ENCODE measurements at regions not wholly inside any gene's neighbourhood (a gene's known extent, or its start where the extent isn't known, plus 50 kb on each side); places are given as distances from the start of the nearest gene placed in this dataset.

DNA sequence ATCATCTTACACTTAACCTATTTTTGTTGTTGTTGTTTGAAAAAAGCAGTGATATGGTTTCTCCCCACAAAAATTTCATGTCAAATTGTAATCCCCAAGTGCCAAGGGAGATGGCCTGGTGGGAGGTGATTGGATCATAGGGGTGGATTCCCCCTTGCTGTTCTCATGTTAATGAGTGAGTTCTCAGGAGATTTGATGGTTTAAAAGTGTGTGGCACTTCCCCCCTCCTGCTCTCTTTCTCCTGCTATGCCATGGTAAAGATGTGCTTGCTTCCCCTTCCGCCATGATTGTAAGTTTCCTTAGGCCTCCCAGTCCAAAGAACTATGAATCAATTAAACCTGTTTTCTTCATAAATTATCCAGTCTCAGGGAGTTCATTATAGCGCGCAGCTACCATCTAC, 1362.7 kb upstream of the FAM98A start:
- H3K27me3 ChIP-seq, result no peaks in the 10 kb centered on the region
- no peaks in the 10 kb centered on the region for H3K9me3 ChIP-seq (ENCODE audit: low read depth)
- no peak for DNase-seq (ENCODE audit: low read depth in 1 of 2, low spot score in 1 of 2)
- no peak overlapping the region for H3K27ac ChIP-seq
- no peaks in the 10 kb centered on the region for H3K4me1 ChIP-seq (ENCODE audit: low read depth)
- H3K36me3 ChIP-seq, result no peaks in the 10 kb centered on the region
- TF ChIP-seq CTCF (IDR thresholded peaks at IDR 0.05; ENCODE audit: low read depth, low read length), result no peak
- H3K4me3 ChIP-seq, result no peak overlapping the region

- H3K27me3 ChIP-seq, result no peaks in the 10 kb centered on the region
- H3K4me1 ChIP-seq (ENCODE audit: low read depth), result no peaks in the 10 kb centered on the region
- no peak for TF ChIP-seq CTCF (IDR thresholded peaks at IDR 0.05; ENCODE audit: low read depth, low read length)
Measured at GRCh38 chr2:34954758-34955157, 1355.7 kb upstream of the FAM98A start.

GRCh38 chr2:34950797-34951196, 1351.7 kb upstream of the FAM98A start:
- Histone ChIP-seq H3K4me3 (no peak overlapping the region), H3K36me3 (no peaks in the 10 kb centered on the region), H3K27ac (no peak overlapping the region), H3K27me3 (no peaks in the 10 kb centered on the region), H3K9me3 (ENCODE audit: low read depth) (no peaks in the 10 kb centered on the region), H3K4me1 (ENCODE audit: low read depth) (no peaks in the 10 kb centered on the region)
- TF ChIP-seq CTCF (IDR thresholded peaks at IDR 0.05; ENCODE audit: low read depth, low read length), result no peak
- no peak for DNase-seq (ENCODE audit: low read depth in 1 of 2, low spot score in 1 of 2)

More at GRCh38 chr2:34954758-34955157, 1355.7 kb upstream of the FAM98A start:
- no peak for DNase-seq (ENCODE audit: low read depth in 1 of 2, low spot score in 1 of 2)
- Histone ChIP-seq H3K36me3 (no peaks in the 10 kb centered on the region), H3K9me3 (ENCODE audit: low read depth) (no peaks in the 10 kb centered on the region), H3K4me3 (no peak overlapping the region), H3K27ac (no peak overlapping the region)

- Histone ChIP-seq H3K4me3 (no peak overlapping the region), H3K9me3 (ENCODE audit: low read depth) (no peaks in the 10 kb centered on the region), H3K27ac (no peak overlapping the region), H3K27me3 (no peaks in the 10 kb centered on the region), H3K36me3 (no peaks in the 10 kb centered on the region), H3K4me1 (ENCODE audit: low read depth) (no peaks in the 10 kb centered on the region)
- TF ChIP-seq CTCF (IDR thresholded peaks at IDR 0.05; ENCODE audit: low read depth, low read length), result no peak
- DNase-seq (ENCODE audit: low read depth in 1 of 2, low spot score in 1 of 2), result no peak
Measured at GRCh38 chr2:34949316-34949715, 1350.2 kb upstream of the FAM98A start.

DNA sequence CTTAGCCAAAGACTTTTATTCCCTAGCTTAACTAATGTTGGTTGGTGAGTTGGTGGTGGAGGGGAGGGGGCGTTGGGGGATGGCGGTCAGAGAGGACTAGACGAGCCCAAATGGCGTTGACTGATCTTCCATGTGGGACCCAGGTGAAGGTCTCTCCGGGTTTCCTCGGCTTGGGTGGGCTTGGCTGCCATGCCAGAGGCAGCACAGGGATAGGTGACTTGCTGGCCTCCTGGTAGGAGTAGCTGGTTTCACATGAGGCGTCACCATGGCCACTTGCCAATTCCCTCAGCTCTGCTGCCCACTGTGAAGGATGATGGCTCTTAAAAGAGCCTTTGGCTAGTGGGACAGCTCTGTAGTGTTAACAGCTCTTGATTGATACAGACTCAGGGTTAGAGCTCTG, 1337.0 kb upstream of the FAM98A start:
- H3K36me3 ChIP-seq, result no peaks in the 10 kb centered on the region
- H3K27me3 ChIP-seq, result peaks cover 2% of the 10 kb centered on the region
- H3K27ac ChIP-seq, result no peak overlapping the region
- no peak for DNase-seq (ENCODE audit: low read depth in 1 of 2, low spot score in 1 of 2)
- H3K9me3 ChIP-seq (ENCODE audit: low read depth), result no peaks in the 10 kb centered on the region
- TF ChIP-seq CTCF (IDR thresholded peaks at IDR 0.05; ENCODE audit: low read depth, low read length), result no peak
- H3K4me1 ChIP-seq (ENCODE audit: low read depth), result no peaks in the 10 kb centered on the region
- no peak overlapping the region for H3K4me3 ChIP-seq

GRCh38 chr2:34912084-34912483, 1313.0 kb upstream of the FAM98A start:
- no peak for TF ChIP-seq CTCF (IDR thresholded peaks at IDR 0.05; ENCODE audit: low read depth, low read length)
- no peak for DNase-seq (ENCODE audit: low read depth in 1 of 2, low spot score in 1 of 2)
- Histone ChIP-seq H3K27me3 (no peaks in the 10 kb centered on the region), H3K9me3 (ENCODE audit: low read depth) (no peaks in the 10 kb centered on the region), H3K4me3 (no peak overlapping the region), H3K36me3 (no peaks in the 10 kb centered on the region), H3K27ac (no peak overlapping the region), H3K4me1 (ENCODE audit: low read depth) (no peaks in the 10 kb centered on the region)
